Panc1 (cell line): ENCODE measurements at regions not wholly inside any gene's neighbourhood (a gene's known extent, or its start where the extent isn't known, plus 50 kb on each side); places are given as distances from the start of the nearest gene placed in this dataset.

Source experiments
- ATAC-seq: fragments of 200-7000 bp; cut with Tn5 transposase; 2 replicates; pipeline ENCODE4 v1.9.1; 2020; ENCODE audit warnings: mild to moderate bottlenecking, moderate library complexity
- BruUV-seq: library from RNA; stranded (reverse); fragments of 400-500 nt; replicated peaks from 2 replicates; lab custom pipeline; 2021; lab: Mats Ljungman, UMichigan
- CTCF ChIA-PET: fragments of 300-600 bp; sonication (Branson Sonifier 250); formaldehyde crosslinking; loops from one replicate; lab custom pipeline; 2022; ENCODE audit warnings: antibody characterized with exemption; lab: Charles Lee
- POLR2A ChIA-PET: fragments of 300-600 bp; sonication (Branson Sonifier 250); formaldehyde crosslinking; loops from one replicate; lab custom pipeline; 2022; ENCODE audit warnings: antibody characterized with exemption; lab: Charles Lee
- DNase-seq: peaks from one replicate; pipeline ENCODE4 v3.0.0-alpha.2; 2010; ENCODE audit warnings: low read depth, low spot score
- H3K27ac ChIP-seq: 2 replicates; pipeline ENCODE4 v1.5.1; 2011; ENCODE audit warnings: mild to moderate bottlenecking, low read length, inconsistent platforms
- H3K27me3 ChIP-seq: fragments of 200-500 bp; sonication (Bioruptor generic); 2 replicates; pipeline ENCODE4 v1.6.0; 2014; ENCODE audit warnings: low read length, inconsistent platforms; ENCODE audit not compliant: control insufficient read depth, insufficient read depth
- H3K36me3 ChIP-seq: fragments of 200-500 bp; sonication (Bioruptor generic); 2 replicates; pipeline ENCODE4 v1.5.1; 2014; ENCODE audit warnings: inconsistent platforms, mild to moderate bottlenecking, low read length, moderate library complexity; ENCODE audit not compliant: control insufficient read depth, insufficient read depth
- H3K4me1 ChIP-seq: 2 replicates; pipeline ENCODE4 v1.5.1; 2011; ENCODE audit warnings: inconsistent platforms, mild to moderate bottlenecking, low read length, moderate library complexity; ENCODE audit not compliant: control insufficient read depth, insufficient read depth
- H3K4me3 ChIP-seq, 2 experiments: 2 replicates each; pipeline ENCODE4 v1.5.1; 2011 to 2012; ENCODE audit warnings: low read depth in 2 of 2, low read length in 2 of 2, mild to moderate bottlenecking in 2 of 2, inconsistent platforms in 1 of 2, moderate library complexity in 1 of 2
- H3K9me3 ChIP-seq: fragments of 200-500 bp; sonication (Bioruptor generic); 2 replicates; pipeline ENCODE4 v1.5.1; 2014; ENCODE audit warnings: low read depth, mild to moderate bottlenecking, inconsistent platforms, low read length, moderate library complexity; ENCODE audit not compliant: control insufficient read depth, insufficient read depth
- CTCF ChIP-seq: fragments of 450-650 bp; IDR thresholded peaks from 2 replicates; pipeline ENCODE4 v1.5.1; 2017; ENCODE audit warnings: mild to moderate bottlenecking
- POLR2AphosphoS5 ChIP-seq: IDR thresholded peaks from 2 replicates; pipeline ENCODE4 v1.6.1; 2012; ENCODE audit warnings: mild to moderate bottlenecking, low read depth, low read length, moderate library complexity
- REST ChIP-seq, 2 experiments: IDR thresholded peaks; 2 replicates each; pipeline ENCODE4 v1.6.1; 2011 to 2012; ENCODE audit warnings: low read depth in 2 of 2, control low read depth in 1 of 2, low read length in 1 of 2, mild to moderate bottlenecking in 1 of 2, moderate library complexity in 1 of 2; ENCODE audit not compliant: insufficient read depth in 1 of 2
- SIN3A ChIP-seq: IDR thresholded peaks from 2 replicates; pipeline ENCODE4 v1.6.1; 2012; ENCODE audit warnings: low read depth, mild to moderate bottlenecking, low read length, moderate library complexity, borderline replicate concordance; ENCODE audit not compliant: insufficient read depth
- TCF7L2 ChIP-seq: IDR thresholded peaks from 2 replicates; pipeline ENCODE4 v1.6.1; 2011; ENCODE audit warnings: mild to moderate bottlenecking, low read depth, low read length, inconsistent platforms
- in situ Hi-C: cut with HindIII; loops from 2 replicates; pipeline ENCODE4 v1.10.0; 2016; ENCODE audit warnings: low sequenced_read_pairs, low pct_unique_long_range_greater_than_20kb
- intact Hi-C: fragments of 100-400 bp; cut with micrococcal nuclease; formaldehyde crosslinking; loops from one replicate; pipeline ENCODE4 v1.10.0; 2022; ENCODE audit not compliant: unreplicated experiment

GRCh38 chr10:55766212-55766611 is 594.8 kb downstream of the ZWINT start:
- Histone ChIP-seq H3K9me3 (no peaks in the 10 kb centered on the region), H3K4me3 (no peak overlapping the region), H3K4me1 (no peaks in the 10 kb centered on the region), H3K27ac (no peak overlapping the region), H3K27me3 (no peaks in the 10 kb centered on the region), H3K36me3 (no peaks in the 10 kb centered on the region)
- BruUV-seq: no TSS peak
- CTCF ChIA-PET: no interaction called here
- ATAC-seq: no peak
- TF ChIP-seq SIN3A (no peak), REST (IDR thresholded peaks at IDR 0.05; ENCODE audit: insufficient read depth in 1 of 2, low read depth in 2 of 2, low read length in 1 of 2) (no peak), POLR2AphosphoS5 (no peak), TCF7L2 (no peak), CTCF (no peak)
- in situ Hi-C loops (no loop called here), intact Hi-C loops (no loop called here)
- no peak for DNase-seq
- POLR2A ChIA-PET: no interaction called here

GRCh38 chr10:55750458-55750857 is 610.6 kb downstream of the ZWINT start:
- intact Hi-C loops (no loop called here), in situ Hi-C loops (no loop called here)
- H3K9me3 ChIP-seq: no peaks in the 10 kb centered on the region
- no peak overlapping the region for H3K4me3 ChIP-seq
- BruUV-seq: no TSS peak
- POLR2A ChIA-PET: no interaction called here
- no peaks in the 10 kb centered on the region for H3K27me3 ChIP-seq
- TF ChIP-seq REST (IDR thresholded peaks at IDR 0.05; ENCODE audit: insufficient read depth in 1 of 2, low read depth in 2 of 2, low read length in 1 of 2) (no peak), POLR2AphosphoS5 (no peak), TCF7L2 (no peak), CTCF (no peak), SIN3A (no peak)
- H3K36me3 ChIP-seq: no peaks in the 10 kb centered on the region
- no peak for DNase-seq
- no peak overlapping the region for H3K27ac ChIP-seq
- CTCF ChIA-PET: no interaction called here
- H3K4me1 ChIP-seq: no peaks in the 10 kb centered on the region
- ATAC-seq: no peak
